Nephron (organoid): ENCODE measurements at regions not wholly inside any gene's neighbourhood (a gene's known extent, or its start where the extent isn't known, plus 50 kb on each side); places are given as distances from the start of the nearest gene placed in this dataset.
"Not testable (repeated sequence)": the region's sequence is repeated elsewhere in the genome, so short reads cannot be mapped to it uniquely, and the experiment has no call there.

Source experiments
- H3K27ac Mint-ChIP-seq, 3 experiments: 2 replicates each; pipeline ENCODE4 v1.8.0; 2020; ENCODE audit warnings: mixed read lengths in 3 of 3, mild to moderate bottlenecking in 2 of 3, moderate library complexity in 1 of 3
- H3K27me3 Mint-ChIP-seq: 2 replicates; pipeline ENCODE4 v1.8.0; 2021; ENCODE audit warnings: low read depth, mild to moderate bottlenecking, moderate library complexity, mixed read lengths
- H3K36me3 Mint-ChIP-seq: 2 replicates; pipeline ENCODE4 v1.8.0; 2020; ENCODE audit warnings: low read depth, mixed read lengths
- H3K4me1 Mint-ChIP-seq: 2 replicates; pipeline ENCODE4 v1.8.0; 2020; ENCODE audit warnings: mixed read lengths
- H3K4me3 Mint-ChIP-seq, 3 experiments: 2 replicates each; pipeline ENCODE4 v1.8.0; 2020; ENCODE audit warnings: mild to moderate bottlenecking in 3 of 3, mixed read lengths in 3 of 3, moderate library complexity in 2 of 3
- H3K9me3 Mint-ChIP-seq: 2 replicates; pipeline ENCODE4 v1.8.0; 2020; ENCODE audit warnings: mixed read lengths
- CTCF ChIP-seq, 3 experiments: fragments of 200-600 bp; sonication (generic); IDR thresholded peaks; one replicate each; pipeline ENCODE4 v1.5.0; 2021; ENCODE audit warnings: antibody characterized with exemption in 3 of 3; ENCODE audit not compliant: unreplicated experiment in 3 of 3

GRCh38 chr1:10918531-10918930 lies 93.9 kb upstream of the TARDBP start:
- peaks cover 20% of the 10 kb centered on the region for H3K27me3 Mint-ChIP-seq
- no peak for TF ChIP-seq CTCF (IDR thresholded peaks at IDR 0.05; ENCODE audit: unreplicated experiment in 3 of 3)
- no peaks in the 10 kb centered on the region for H3K9me3 Mint-ChIP-seq
- no peaks in the 10 kb centered on the region for H3K4me1 Mint-ChIP-seq
- H3K27ac Mint-ChIP-seq = no peak overlapping the region
- no peaks in the 10 kb centered on the region for H3K36me3 Mint-ChIP-seq
- H3K4me3 Mint-ChIP-seq = no peak overlapping the region

- Mint-ChIP-seq H3K4me3 (no peak overlapping the region), H3K9me3 (peaks cover 4% of the 10 kb centered on the region), H3K27me3 (peaks cover 20% of the 10 kb centered on the region), H3K36me3 (no peaks in the 10 kb centered on the region), H3K27ac (no peak overlapping the region), H3K4me1 (no peaks in the 10 kb centered on the region)
- no peak for TF ChIP-seq CTCF (IDR thresholded peaks at IDR 0.05; ENCODE audit: unreplicated experiment in 3 of 3)
Observed at GRCh38 chr1:10920063-10920626, 92.3 kb upstream of the TARDBP start.

GRCh38 chr1:10922315-10923060 lies 90.0 kb upstream of the TARDBP start:
- H3K27me3 Mint-ChIP-seq = peaks cover 12% of the 10 kb centered on the region
- not testable (repeated sequence) for H3K4me3 Mint-ChIP-seq, H3K36me3 Mint-ChIP-seq, H3K9me3 Mint-ChIP-seq, H3K4me1 Mint-ChIP-seq, H3K27ac Mint-ChIP-seq

- H3K9me3 Mint-ChIP-seq = peaks cover 4% of the 10 kb centered on the region
- no peaks in the 10 kb centered on the region for H3K36me3 Mint-ChIP-seq
- TF ChIP-seq CTCF (IDR thresholded peaks at IDR 0.05; ENCODE audit: unreplicated experiment in 3 of 3) = no peak
- no peaks in the 10 kb centered on the region for H3K4me1 Mint-ChIP-seq
- no peak overlapping the region for H3K4me3 Mint-ChIP-seq
- H3K27ac Mint-ChIP-seq = no peak overlapping the region
- H3K27me3 Mint-ChIP-seq = peaks cover 4% of the 10 kb centered on the region
Observed at GRCh38 chr1:10924030-10924429, 88.4 kb upstream of the TARDBP start.

- no peak for TF ChIP-seq CTCF (IDR thresholded peaks at IDR 0.05; ENCODE audit: unreplicated experiment in 3 of 3)
- Mint-ChIP-seq H3K4me3 (no peak overlapping the region), H3K36me3 (no peaks in the 10 kb centered on the region), H3K4me1 (no peaks in the 10 kb centered on the region), H3K27me3 (peaks cover 3% of the 10 kb centered on the region), H3K9me3 (peaks cover 4% of the 10 kb centered on the region), H3K27ac (no peak overlapping the region)
Observed at GRCh38 chr1:10928654-10929053, 83.8 kb upstream of the TARDBP start.

- no peaks in the 10 kb centered on the region for H3K9me3 Mint-ChIP-seq
- no peak overlapping the region for H3K27ac Mint-ChIP-seq
- H3K4me1 Mint-ChIP-seq = no peaks in the 10 kb centered on the region
- H3K36me3 Mint-ChIP-seq = no peaks in the 10 kb centered on the region
- no peak for TF ChIP-seq CTCF (IDR thresholded peaks at IDR 0.05; ENCODE audit: unreplicated experiment in 3 of 3)
- peaks cover 9% of the 10 kb centered on the region for H3K27me3 Mint-ChIP-seq
- H3K4me3 Mint-ChIP-seq = no peak overlapping the region
Observed at GRCh38 chr1:10932088-10932487, 80.4 kb upstream of the TARDBP start.
